GM19372 (cell line): ENCODE measurements at regions not wholly inside any gene's neighbourhood (a gene's known extent, or its start where the extent isn't known, plus 50 kb on each side); places are given as distances from the start of the nearest gene placed in this dataset.
A peak's percentile ranks its signal among the peaks of the same experiment; 100 is the strongest.
"Not testable (repeated sequence)": the region's sequence is repeated elsewhere in the genome, so short reads cannot be mapped to it uniquely, and the experiment has no call there.

Experiments
- ATAC-seq: cut with Tn5 transposase; IDR thresholded peaks from one replicate; pipeline ENCODE4 v1.9.1; 2021; ENCODE audit warnings: mild to moderate bottlenecking, low read depth, moderate library complexity; ENCODE audit not compliant: unreplicated experiment

- ATAC-seq = no peak
Measured at GRCh38 chrX:55813150-55813549, 95.6 kb downstream of the RRAGB start.

GRCh38 chrX:55815546-55815945 is 98.0 kb downstream of the RRAGB start:
- ATAC-seq = no peak

- ATAC-seq = no peak
Measured at GRCh38 chrX:55816023-55816422, 98.5 kb downstream of the RRAGB start.

GRCh38 chrX:55818673-55819375 is 101.3 kb downstream of the RRAGB start:
- no peak for ATAC-seq

- ATAC-seq = no peak
Measured at GRCh38 chrX:55839485-55839884, 121.9 kb downstream of the RRAGB start.

- no peak for ATAC-seq
Measured at GRCh38 chrX:55841962-55842752, 124.6 kb downstream of the RRAGB start.

GRCh38 chrX:55866779-55867178 is 149.2 kb downstream of the RRAGB start:
- not testable (repeated sequence) for ATAC-seq

GRCh38 chrX:55867181-55867651 is 149.7 kb downstream of the RRAGB start:
- ATAC-seq = peak; percentile 65

GRCh38 chrX:55867708-55868107 is 150.2 kb downstream of the RRAGB start:
- ATAC-seq = peak; percentile 38

GRCh38 chrX:55874807-55875206 is 157.3 kb downstream of the RRAGB start:
- no peak for ATAC-seq

GRCh38 chrX:55883541-55883940 is 166.0 kb downstream of the RRAGB start:
- not testable (repeated sequence) for ATAC-seq

GRCh38 chrX:55907968-55908607 is 190.5 kb downstream of the RRAGB start:
- ATAC-seq = peak; percentile 73

- peak; percentile 55 for ATAC-seq
Measured at GRCh38 chrX:55908661-55909212, 191.2 kb downstream of the RRAGB start.

- peak; percentile 92 for ATAC-seq
Measured at GRCh38 chrX:55919367-55920221, 202.0 kb downstream of the RRAGB start.

- no peak for ATAC-seq
Measured at GRCh38 chrX:55924574-55924973, 207.0 kb downstream of the RRAGB start.

- ATAC-seq = not testable (repeated sequence)
Measured at GRCh38 chrX:55928529-55928928, 211.0 kb downstream of the RRAGB start.
